WTC11 (cell line): ENCODE measurements at regions not wholly inside any gene's neighbourhood (a gene's known extent, or its start where the extent isn't known, plus 50 kb on each side); places are given as distances from the start of the nearest gene placed in this dataset.

Source experiments
- ATAC-seq: fragments of 200-7000 bp; cut with Tn5 transposase; 2 replicates; pipeline ENCODE4 v1.10.0; 2021; ENCODE audit warnings: mild to moderate bottlenecking, moderate library complexity
- CTCF ChIA-PET: fragments of 300-600 bp; sonication (Branson Sonifier 250); formaldehyde crosslinking; loops from one replicate; lab custom pipeline; 2021; ENCODE audit warnings: antibody characterized with exemption; lab: Charles Lee
- POLR2A ChIA-PET: fragments of 350-600 bp; sonication (Branson Sonifier 250); formaldehyde crosslinking; loops from one replicate; lab custom pipeline; 2021; ENCODE audit warnings: antibody characterized with exemption; lab: Charles Lee
- DNase-seq: peaks from one replicate; pipeline ENCODE4 v3.0.0; 2021; ENCODE audit warnings: low spot score
- H3K27ac Mint-ChIP-seq: 2 replicates; pipeline ENCODE4 v1.8.0; 2021; ENCODE audit warnings: mixed read lengths
- H3K27me3 Mint-ChIP-seq: 2 replicates; pipeline ENCODE4 v1.8.0; 2021; ENCODE audit warnings: low read depth, mild to moderate bottlenecking, moderate library complexity, mixed read lengths
- H3K36me3 Mint-ChIP-seq: 2 replicates; pipeline ENCODE4 v1.8.0; 2021; ENCODE audit warnings: mixed read lengths
- H3K4me1 Mint-ChIP-seq: 2 replicates; pipeline ENCODE4 v1.8.0; 2022; ENCODE audit warnings: mixed read lengths
- H3K4me3 Mint-ChIP-seq: 2 replicates; pipeline ENCODE4 v1.8.0; 2021; ENCODE audit warnings: mild to moderate bottlenecking, moderate library complexity, mixed read lengths
- H3K9me3 Mint-ChIP-seq: 2 replicates; pipeline ENCODE4 v1.8.0; 2021; ENCODE audit warnings: mixed read lengths
- ATF1 ChIP-seq: sonication (generic); formaldehyde crosslinking; IDR thresholded peaks from 2 replicates; pipeline ENCODE4 v1.8.1; 2023; ENCODE audit warnings: mild to moderate bottlenecking, moderate library complexity, missing genetic modification reagents
- CREB1 ChIP-seq: sonication (generic); formaldehyde crosslinking; IDR thresholded peaks from 2 replicates; pipeline ENCODE4 v1.8.0; 2023; ENCODE audit warnings: mild to moderate bottlenecking, missing genetic modification reagents
- CREM ChIP-seq: sonication (generic); formaldehyde crosslinking; IDR thresholded peaks from 2 replicates; pipeline ENCODE4 v1.8.1; 2022; ENCODE audit warnings: mild to moderate bottlenecking, missing genetic modification reagents, moderate library complexity
- GRHL2 ChIP-seq: fragments of 250-450 bp; sonication (Bioruptor Pico); IDR thresholded peaks from 2 replicates; pipeline ENCODE4 v1.8.0; 2022; ENCODE audit warnings: mild to moderate bottlenecking, moderate library complexity; ENCODE audit not compliant: insufficient replicate concordance, severe bottlenecking
- KAT7 ChIP-seq: sonication (generic); formaldehyde crosslinking; IDR thresholded peaks from 2 replicates; pipeline ENCODE4 v1.8.1; 2023; ENCODE audit warnings: missing genetic modification reagents, mild to moderate bottlenecking, borderline replicate concordance
- MXD4 ChIP-seq: fragments of 250-450 bp; sonication (Bioruptor Pico); IDR thresholded peaks from 2 replicates; pipeline ENCODE4 v1.8.0; 2021; ENCODE audit warnings: mild to moderate bottlenecking, moderate library complexity, borderline replicate concordance
- MYBL2 ChIP-seq: sonication (generic); formaldehyde crosslinking; IDR thresholded peaks from 2 replicates; pipeline ENCODE4 v1.8.1; 2023; ENCODE audit warnings: mild to moderate bottlenecking, moderate library complexity, missing genetic modification reagents
- OVOL2 ChIP-seq: fragments of 250-450 bp; sonication (Bioruptor Pico); IDR thresholded peaks from 2 replicates; pipeline ENCODE4 v1.9.0; 2021; ENCODE audit warnings: mild to moderate bottlenecking, borderline replicate concordance
- SMAD3 ChIP-seq: sonication (generic); formaldehyde crosslinking; IDR thresholded peaks from 2 replicates; pipeline ENCODE4 v1.8.0; 2022; ENCODE audit warnings: missing genetic modification reagents, mild to moderate bottlenecking, borderline replicate concordance
- TEAD4 ChIP-seq: sonication (generic); formaldehyde crosslinking; IDR thresholded peaks from 2 replicates; pipeline ENCODE4 v1.8.0; 2022; ENCODE audit warnings: mild to moderate bottlenecking, missing genetic modification reagents
- USF2 ChIP-seq: sonication (generic); formaldehyde crosslinking; IDR thresholded peaks from 2 replicates; pipeline ENCODE4 v1.8.1; 2023; ENCODE audit warnings: mild to moderate bottlenecking, missing genetic modification reagents, moderate library complexity
- TF ChIP-seq, protein P1 (sequence below): fragments of 250-450 bp; sonication (Bioruptor Pico); IDR thresholded peaks from 2 replicates; pipeline ENCODE4 v1.8.0; 2021; ENCODE audit warnings: mild to moderate bottlenecking
- TF ChIP-seq, protein P2 (sequence below): sonication (generic); formaldehyde crosslinking; IDR thresholded peaks from 2 replicates; pipeline ENCODE4 v1.8.1; 2022; ENCODE audit warnings: low read depth, mild to moderate bottlenecking, moderate library complexity, missing genetic modification reagents, borderline replicate concordance
- TF ChIP-seq, protein P3 (sequence below): sonication (generic); formaldehyde crosslinking; IDR thresholded peaks from 2 replicates; pipeline ENCODE4 v1.8.0; 2022; ENCODE audit warnings: missing genetic modification reagents
- TF ChIP-seq, protein P4 (sequence below): sonication (generic); formaldehyde crosslinking; IDR thresholded peaks from 2 replicates; pipeline ENCODE4 v1.8.0; 2022; ENCODE audit warnings: mild to moderate bottlenecking, missing genetic modification reagents
- TF ChIP-seq, protein P5 (sequence below): sonication (generic); formaldehyde crosslinking; IDR thresholded peaks from 2 replicates; pipeline ENCODE4 v1.8.1; 2022; ENCODE audit warnings: mild to moderate bottlenecking, moderate library complexity, missing genetic modification reagents
- TF ChIP-seq, protein P6 (sequence below): sonication (generic); formaldehyde crosslinking; IDR thresholded peaks from 2 replicates; pipeline ENCODE4 v1.8.0; 2023; ENCODE audit warnings: missing genetic modification reagents
- TF ChIP-seq, protein P7 (sequence below): fragments of 250-450 bp; sonication (Bioruptor Pico); IDR thresholded peaks from 2 replicates; pipeline ENCODE4 v1.9.0; 2021; ENCODE audit warnings: mild to moderate bottlenecking, borderline replicate concordance

GRCh38 chr12:78622529-78623195 is 241.9 kb upstream of the SYT1 start:
- Mint-ChIP-seq H3K27me3 (no peaks in the 10 kb centered on the region; the same call in 1 of the 2 replicates), H3K36me3 (no peaks in the 10 kb centered on the region), H3K27ac (no peak overlapping the region), H3K4me1 (no peaks in the 10 kb centered on the region), H3K9me3 (peaks cover 9% of the 10 kb centered on the region), H3K4me3 (no peak overlapping the region)
- CTCF ChIA-PET, result no interaction called here
- POLR2A ChIA-PET, result interaction anchor here (0.6 to 0.7 kb wide), 2 partner anchors 58 to 70 kb away, joined by 3 to 6 read pairs; no protein-coding TSS in a partner anchor
- DNase-seq (no peak), ATAC-seq (no peak)
- TF ChIP-seq, protein P1, sequence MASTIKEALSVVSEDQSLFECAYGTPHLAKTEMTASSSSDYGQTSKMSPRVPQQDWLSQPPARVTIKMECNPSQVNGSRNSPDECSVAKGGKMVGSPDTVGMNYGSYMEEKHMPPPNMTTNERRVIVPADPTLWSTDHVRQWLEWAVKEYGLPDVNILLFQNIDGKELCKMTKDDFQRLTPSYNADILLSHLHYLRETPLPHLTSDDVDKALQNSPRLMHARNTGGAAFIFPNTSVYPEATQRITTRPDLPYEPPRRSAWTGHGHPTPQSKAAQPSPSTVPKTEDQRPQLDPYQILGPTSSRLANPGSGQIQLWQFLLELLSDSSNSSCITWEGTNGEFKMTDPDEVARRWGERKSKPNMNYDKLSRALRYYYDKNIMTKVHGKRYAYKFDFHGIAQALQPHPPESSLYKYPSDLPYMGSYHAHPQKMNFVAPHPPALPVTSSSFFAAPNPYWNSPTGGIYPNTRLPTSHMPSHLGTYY (CRISPR knock-in tag), result no peak
- TF ChIP-seq KAT7 (no peak), GRHL2 (no peak)
- TF ChIP-seq, protein P2, sequence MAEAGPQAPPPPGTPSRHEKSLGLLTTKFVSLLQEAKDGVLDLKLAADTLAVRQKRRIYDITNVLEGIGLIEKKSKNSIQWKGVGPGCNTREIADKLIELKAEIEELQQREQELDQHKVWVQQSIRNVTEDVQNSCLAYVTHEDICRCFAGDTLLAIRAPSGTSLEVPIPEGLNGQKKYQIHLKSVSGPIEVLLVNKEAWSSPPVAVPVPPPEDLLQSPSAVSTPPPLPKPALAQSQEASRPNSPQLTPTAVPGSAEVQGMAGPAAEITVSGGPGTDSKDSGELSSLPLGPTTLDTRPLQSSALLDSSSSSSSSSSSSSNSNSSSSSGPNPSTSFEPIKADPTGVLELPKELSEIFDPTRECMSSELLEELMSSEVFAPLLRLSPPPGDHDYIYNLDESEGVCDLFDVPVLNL (CRISPR knock-in tag), result no peak

GRCh38 chr12:78628491-78629100 is 236.0 kb upstream of the SYT1 start:
- Mint-ChIP-seq H3K4me1 (no peaks in the 10 kb centered on the region), H3K36me3 (peaks cover 9% of the 10 kb centered on the region; the same call in 1 of the 2 replicates), H3K4me3 (no peak overlapping the region), H3K9me3 (peaks cover 23% of the 10 kb centered on the region), H3K27ac (no peak overlapping the region), H3K27me3 (no peaks in the 10 kb centered on the region; the same call in 1 of the 2 replicates)
- ATAC-seq, result no peak
- DNase-seq, result no peak
- ChIA-PET CTCF (no interaction called here), POLR2A (no interaction called here)
- TF ChIP-seq, protein P3, sequence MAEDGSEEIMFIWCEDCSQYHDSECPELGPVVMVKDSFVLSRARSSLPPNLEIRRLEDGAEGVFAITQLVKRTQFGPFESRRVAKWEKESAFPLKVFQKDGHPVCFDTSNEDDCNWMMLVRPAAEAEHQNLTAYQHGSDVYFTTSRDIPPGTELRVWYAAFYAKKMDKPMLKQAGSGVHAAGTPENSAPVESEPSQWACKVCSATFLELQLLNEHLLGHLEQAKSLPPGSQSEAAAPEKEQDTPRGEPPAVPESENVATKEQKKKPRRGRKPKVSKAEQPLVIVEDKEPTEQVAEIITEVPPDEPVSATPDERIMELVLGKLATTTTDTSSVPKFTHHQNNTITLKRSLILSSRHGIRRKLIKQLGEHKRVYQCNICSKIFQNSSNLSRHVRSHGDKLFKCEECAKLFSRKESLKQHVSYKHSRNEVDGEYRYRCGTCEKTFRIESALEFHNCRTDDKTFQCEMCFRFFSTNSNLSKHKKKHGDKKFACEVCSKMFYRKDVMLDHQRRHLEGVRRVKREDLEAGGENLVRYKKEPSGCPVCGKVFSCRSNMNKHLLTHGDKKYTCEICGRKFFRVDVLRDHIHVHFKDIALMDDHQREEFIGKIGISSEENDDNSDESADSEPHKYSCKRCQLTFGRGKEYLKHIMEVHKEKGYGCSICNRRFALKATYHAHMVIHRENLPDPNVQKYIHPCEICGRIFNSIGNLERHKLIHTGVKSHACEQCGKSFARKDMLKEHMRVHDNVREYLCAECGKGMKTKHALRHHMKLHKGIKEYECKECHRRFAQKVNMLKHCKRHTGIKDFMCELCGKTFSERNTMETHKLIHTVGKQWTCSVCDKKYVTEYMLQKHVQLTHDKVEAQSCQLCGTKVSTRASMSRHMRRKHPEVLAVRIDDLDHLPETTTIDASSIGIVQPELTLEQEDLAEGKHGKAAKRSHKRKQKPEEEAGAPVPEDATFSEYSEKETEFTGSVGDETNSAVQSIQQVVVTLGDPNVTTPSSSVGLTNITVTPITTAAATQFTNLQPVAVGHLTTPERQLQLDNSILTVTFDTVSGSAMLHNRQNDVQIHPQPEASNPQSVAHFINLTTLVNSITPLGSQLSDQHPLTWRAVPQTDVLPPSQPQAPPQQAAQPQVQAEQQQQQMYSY (CRISPR knock-in tag), result no peak
- TF ChIP-seq, protein P4, sequence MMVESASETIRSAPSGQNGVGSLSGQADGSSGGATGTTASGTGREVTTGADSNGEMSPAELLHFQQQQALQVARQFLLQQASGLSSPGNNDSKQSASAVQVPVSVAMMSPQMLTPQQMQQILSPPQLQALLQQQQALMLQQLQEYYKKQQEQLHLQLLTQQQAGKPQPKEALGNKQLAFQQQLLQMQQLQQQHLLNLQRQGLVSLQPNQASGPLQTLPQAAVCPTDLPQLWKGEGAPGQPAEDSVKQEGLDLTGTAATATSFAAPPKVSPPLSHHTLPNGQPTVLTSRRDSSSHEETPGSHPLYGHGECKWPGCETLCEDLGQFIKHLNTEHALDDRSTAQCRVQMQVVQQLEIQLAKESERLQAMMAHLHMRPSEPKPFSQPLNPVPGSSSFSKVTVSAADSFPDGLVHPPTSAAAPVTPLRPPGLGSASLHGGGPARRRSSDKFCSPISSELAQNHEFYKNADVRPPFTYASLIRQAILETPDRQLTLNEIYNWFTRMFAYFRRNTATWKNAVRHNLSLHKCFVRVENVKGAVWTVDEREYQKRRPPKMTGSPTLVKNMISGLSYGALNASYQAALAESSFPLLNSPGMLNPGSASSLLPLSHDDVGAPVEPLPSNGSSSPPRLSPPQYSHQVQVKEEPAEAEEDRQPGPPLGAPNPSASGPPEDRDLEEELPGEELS, result no peak
- TF ChIP-seq USF2, result no peak
- TF ChIP-seq, protein P5, sequence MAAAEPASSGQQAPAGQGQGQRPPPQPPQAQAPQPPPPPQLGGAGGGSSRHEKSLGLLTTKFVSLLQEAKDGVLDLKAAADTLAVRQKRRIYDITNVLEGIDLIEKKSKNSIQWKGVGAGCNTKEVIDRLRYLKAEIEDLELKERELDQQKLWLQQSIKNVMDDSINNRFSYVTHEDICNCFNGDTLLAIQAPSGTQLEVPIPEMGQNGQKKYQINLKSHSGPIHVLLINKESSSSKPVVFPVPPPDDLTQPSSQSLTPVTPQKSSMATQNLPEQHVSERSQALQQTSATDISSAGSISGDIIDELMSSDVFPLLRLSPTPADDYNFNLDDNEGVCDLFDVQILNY (CRISPR knock-in tag), result no peak
- TF ChIP-seq, protein P6, sequence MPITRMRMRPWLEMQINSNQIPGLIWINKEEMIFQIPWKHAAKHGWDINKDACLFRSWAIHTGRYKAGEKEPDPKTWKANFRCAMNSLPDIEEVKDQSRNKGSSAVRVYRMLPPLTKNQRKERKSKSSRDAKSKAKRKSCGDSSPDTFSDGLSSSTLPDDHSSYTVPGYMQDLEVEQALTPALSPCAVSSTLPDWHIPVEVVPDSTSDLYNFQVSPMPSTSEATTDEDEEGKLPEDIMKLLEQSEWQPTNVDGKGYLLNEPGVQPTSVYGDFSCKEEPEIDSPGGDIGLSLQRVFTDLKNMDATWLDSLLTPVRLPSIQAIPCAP (CRISPR knock-in tag), result no peak
- TF ChIP-seq OVOL2 (CRISPR knock-in tag), result no peak
- no peak for TF ChIP-seq SMAD3 (CRISPR knock-in tag)
- no peak for TF ChIP-seq MYBL2 (CRISPR knock-in tag)
- no peak for TF ChIP-seq MXD4 (CRISPR knock-in tag)
- TF ChIP-seq CREM (CRISPR knock-in tag), result no peak
- no peak for TF ChIP-seq TEAD4 (CRISPR knock-in tag)
- TF ChIP-seq CREB1, result no peak
- no peak for TF ChIP-seq ATF1
- TF ChIP-seq, protein P7, sequence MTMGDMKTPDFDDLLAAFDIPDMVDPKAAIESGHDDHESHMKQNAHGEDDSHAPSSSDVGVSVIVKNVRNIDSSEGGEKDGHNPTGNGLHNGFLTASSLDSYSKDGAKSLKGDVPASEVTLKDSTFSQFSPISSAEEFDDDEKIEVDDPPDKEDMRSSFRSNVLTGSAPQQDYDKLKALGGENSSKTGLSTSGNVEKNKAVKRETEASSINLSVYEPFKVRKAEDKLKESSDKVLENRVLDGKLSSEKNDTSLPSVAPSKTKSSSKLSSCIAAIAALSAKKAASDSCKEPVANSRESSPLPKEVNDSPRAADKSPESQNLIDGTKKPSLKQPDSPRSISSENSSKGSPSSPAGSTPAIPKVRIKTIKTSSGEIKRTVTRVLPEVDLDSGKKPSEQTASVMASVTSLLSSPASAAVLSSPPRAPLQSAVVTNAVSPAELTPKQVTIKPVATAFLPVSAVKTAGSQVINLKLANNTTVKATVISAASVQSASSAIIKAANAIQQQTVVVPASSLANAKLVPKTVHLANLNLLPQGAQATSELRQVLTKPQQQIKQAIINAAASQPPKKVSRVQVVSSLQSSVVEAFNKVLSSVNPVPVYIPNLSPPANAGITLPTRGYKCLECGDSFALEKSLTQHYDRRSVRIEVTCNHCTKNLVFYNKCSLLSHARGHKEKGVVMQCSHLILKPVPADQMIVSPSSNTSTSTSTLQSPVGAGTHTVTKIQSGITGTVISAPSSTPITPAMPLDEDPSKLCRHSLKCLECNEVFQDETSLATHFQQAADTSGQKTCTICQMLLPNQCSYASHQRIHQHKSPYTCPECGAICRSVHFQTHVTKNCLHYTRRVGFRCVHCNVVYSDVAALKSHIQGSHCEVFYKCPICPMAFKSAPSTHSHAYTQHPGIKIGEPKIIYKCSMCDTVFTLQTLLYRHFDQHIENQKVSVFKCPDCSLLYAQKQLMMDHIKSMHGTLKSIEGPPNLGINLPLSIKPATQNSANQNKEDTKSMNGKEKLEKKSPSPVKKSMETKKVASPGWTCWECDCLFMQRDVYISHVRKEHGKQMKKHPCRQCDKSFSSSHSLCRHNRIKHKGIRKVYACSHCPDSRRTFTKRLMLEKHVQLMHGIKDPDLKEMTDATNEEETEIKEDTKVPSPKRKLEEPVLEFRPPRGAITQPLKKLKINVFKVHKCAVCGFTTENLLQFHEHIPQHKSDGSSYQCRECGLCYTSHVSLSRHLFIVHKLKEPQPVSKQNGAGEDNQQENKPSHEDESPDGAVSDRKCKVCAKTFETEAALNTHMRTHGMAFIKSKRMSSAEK (CRISPR knock-in tag), result no peak
